SH-SY5Y (cell line): ENCODE measurements at regions not wholly inside any gene's neighbourhood (a gene's known extent, or its start where the extent isn't known, plus 50 kb on each side); places are given as distances from the start of the nearest gene placed in this dataset.

ENCODE experiments used
- GATA2 ChIP-seq: IDR thresholded peaks from 2 replicates; pipeline ENCODE4 v1.6.1; 2011; ENCODE audit warnings: mild to moderate bottlenecking, low read depth, low read length
- GATA3 ChIP-seq: IDR thresholded peaks from 2 replicates; pipeline ENCODE4 v1.6.1; 2011; ENCODE audit warnings: low read depth, mild to moderate bottlenecking, low read length, moderate library complexity

DNA sequence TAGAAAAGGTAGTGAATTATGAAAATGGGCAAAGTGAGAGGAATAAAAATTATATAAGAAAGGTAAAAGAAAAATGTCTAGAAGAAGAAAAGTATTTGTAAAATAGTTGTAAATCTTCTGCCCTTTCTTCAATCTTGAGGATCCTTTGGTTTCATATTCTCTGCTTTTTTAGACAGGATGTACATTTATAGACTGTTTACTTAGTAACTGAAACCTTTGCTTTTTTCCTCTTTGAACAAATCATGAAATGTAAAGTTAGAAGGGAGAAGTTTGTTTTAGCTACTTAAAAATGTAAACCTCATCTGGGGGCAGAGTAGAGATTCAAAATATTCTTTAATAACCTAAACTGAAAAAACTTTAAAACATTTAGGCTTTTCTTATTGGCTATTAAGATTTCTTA is 150.4 kb upstream of the ITGA4 start:
- no peak for TF ChIP-seq GATA2
- no peak for TF ChIP-seq GATA3
